ENCODE measurements at regions not wholly inside any gene's neighbourhood (a gene's known extent, or its start where the extent isn't known, plus 50 kb on each side); places are given as distances from the start of the nearest gene placed in this dataset.

DNA sequence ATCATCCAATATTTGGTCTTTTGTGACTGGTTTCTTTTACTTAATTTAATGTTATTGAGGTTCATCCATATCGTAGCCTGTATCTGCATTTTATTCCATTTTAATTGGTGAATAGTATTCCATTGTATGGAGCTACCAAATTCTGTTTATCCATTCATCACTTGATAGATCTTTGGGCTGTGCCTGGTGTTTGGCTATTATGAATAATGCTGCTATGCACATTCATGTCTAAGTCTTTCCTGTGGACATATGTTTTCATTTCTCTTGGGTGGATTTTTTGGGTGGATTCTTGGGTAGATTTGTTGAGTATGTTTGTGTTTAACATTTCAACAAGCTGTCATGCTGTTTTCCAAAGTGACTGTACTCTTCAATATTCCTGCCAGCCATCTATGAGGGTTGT, 52.5 kb upstream of the NEDD4L start:
- H3F3A ChIP-seq (ENCODE audit: insufficient read depth): no peaks in the 10 kb centered on the region
- H3K27ac ChIP-seq (ENCODE audit: low read depth, low read length): no peak overlapping the region
- no peak overlapping the region for H2AFZ ChIP-seq (ENCODE audit: low read depth, low read length, severe bottlenecking)
- H3K9me3 ChIP-seq (ENCODE audit: insufficient read depth, low read length): no peaks in the 10 kb centered on the region
- no peaks in the 10 kb centered on the region for H3K27me3 ChIP-seq (ENCODE audit: low read length)
- no peaks in the 10 kb centered on the region for H3K79me2 ChIP-seq (ENCODE audit: insufficient read depth, low read length)
- no peaks in the 10 kb centered on the region for H3K36me3 ChIP-seq (ENCODE audit: low read length)
- no peaks in the 10 kb centered on the region for H4K20me1 ChIP-seq (ENCODE audit: low read depth, low read length)
- H3K4me2 ChIP-seq (ENCODE audit: low read depth, low read length, poor library complexity, severe bottlenecking): no peak overlapping the region
- no peak overlapping the region for H3K9ac ChIP-seq (ENCODE audit: low read length)
- H3K4me3 ChIP-seq (ENCODE audit: insufficient read depth, low read length, poor library complexity, severe bottlenecking): no peak overlapping the region
- H3K9me2 ChIP-seq (replicated peaks; ENCODE audit: insufficient read depth, low read length): no peaks in the 10 kb centered on the region
- TF ChIP-seq, protein P1, sequence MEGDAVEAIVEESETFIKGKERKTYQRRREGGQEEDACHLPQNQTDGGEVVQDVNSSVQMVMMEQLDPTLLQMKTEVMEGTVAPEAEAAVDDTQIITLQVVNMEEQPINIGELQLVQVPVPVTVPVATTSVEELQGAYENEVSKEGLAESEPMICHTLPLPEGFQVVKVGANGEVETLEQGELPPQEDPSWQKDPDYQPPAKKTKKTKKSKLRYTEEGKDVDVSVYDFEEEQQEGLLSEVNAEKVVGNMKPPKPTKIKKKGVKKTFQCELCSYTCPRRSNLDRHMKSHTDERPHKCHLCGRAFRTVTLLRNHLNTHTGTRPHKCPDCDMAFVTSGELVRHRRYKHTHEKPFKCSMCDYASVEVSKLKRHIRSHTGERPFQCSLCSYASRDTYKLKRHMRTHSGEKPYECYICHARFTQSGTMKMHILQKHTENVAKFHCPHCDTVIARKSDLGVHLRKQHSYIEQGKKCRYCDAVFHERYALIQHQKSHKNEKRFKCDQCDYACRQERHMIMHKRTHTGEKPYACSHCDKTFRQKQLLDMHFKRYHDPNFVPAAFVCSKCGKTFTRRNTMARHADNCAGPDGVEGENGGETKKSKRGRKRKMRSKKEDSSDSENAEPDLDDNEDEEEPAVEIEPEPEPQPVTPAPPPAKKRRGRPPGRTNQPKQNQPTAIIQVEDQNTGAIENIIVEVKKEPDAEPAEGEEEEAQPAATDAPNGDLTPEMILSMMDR (IDR thresholded peaks at IDR 0.05; ENCODE audit: insufficient read depth, low read length, poor library complexity, severe bottlenecking): no peak
- TF ChIP-seq EZH2phosphoT487 (conservative IDR thresholded peaks at IDR 0.05; ENCODE audit: low read length): no peak

DNA sequence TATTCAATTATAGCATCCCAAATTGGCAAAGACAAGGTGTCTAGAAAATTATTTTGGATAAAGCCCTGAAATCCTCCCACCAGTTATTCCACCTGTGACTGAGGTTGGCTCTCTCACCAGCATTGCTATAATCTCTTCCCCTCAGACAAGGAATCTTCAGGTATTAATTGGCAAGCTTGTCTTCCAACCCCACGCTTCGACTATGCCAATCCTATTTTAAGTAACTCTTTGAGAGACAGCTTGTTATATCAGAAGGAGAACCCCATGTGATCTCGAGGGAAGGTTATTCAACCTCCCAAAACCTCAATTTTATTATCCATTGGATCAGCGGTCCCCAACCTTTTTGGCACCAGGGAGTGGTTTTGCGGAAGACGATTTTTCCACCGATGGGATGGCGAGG, 54.5 kb upstream of the NEDD4L start:
- Histone ChIP-seq H4K20me1 (ENCODE audit: low read depth, low read length) (no peaks in the 10 kb centered on the region), H3K4me3 (ENCODE audit: insufficient read depth, low read length, poor library complexity, severe bottlenecking) (no peak overlapping the region), H3K27ac (ENCODE audit: low read depth, low read length) (no peak overlapping the region), H2AFZ (ENCODE audit: low read depth, low read length, severe bottlenecking) (no peak overlapping the region), H3K79me2 (ENCODE audit: insufficient read depth, low read length) (no peaks in the 10 kb centered on the region), H3K36me3 (ENCODE audit: low read length) (no peaks in the 10 kb centered on the region), H3F3A (ENCODE audit: insufficient read depth) (no peaks in the 10 kb centered on the region), H3K9ac (ENCODE audit: low read length) (no peak overlapping the region), H3K4me2 (ENCODE audit: low read depth, low read length, poor library complexity, severe bottlenecking) (no peak overlapping the region), H3K27me3 (ENCODE audit: low read length) (no peaks in the 10 kb centered on the region), H3K9me2 (replicated peaks; ENCODE audit: insufficient read depth, low read length) (no peaks in the 10 kb centered on the region), H3K9me3 (ENCODE audit: insufficient read depth, low read length) (no peaks in the 10 kb centered on the region)
- no peak for TF ChIP-seq EZH2phosphoT487 (conservative IDR thresholded peaks at IDR 0.05; ENCODE audit: low read length)
- TF ChIP-seq, protein P1 (IDR thresholded peaks at IDR 0.05; ENCODE audit: insufficient read depth, low read length, poor library complexity, severe bottlenecking): no peak

DNA sequence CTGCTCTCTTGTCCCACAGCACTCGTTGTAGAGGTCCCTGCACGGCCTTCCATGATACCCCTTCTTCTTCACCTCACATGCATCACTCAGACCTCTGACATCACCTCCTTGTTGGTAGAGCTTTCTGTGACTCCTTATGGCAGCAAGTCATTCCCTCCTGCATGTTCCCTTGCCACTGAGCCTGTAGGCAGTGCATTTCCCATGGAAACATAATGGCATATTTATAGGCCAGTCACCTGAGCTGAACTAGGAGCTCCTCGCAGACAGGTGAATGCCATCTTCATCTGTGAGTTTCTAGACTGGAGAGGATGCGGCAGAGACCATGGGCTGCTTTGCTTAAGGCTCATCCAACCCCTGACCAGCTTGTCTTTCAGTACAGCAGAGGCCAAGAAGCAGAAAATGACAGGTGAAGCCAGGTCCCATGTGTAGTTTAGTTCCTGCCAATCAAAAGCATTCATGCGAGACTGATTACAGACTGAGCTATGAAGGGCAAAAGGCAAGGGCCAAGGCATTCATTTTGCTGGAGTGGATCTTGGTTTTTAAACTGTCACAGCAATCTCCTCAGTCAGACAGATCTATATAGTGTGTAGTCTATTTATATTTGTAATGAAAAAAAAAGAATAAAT, 59.4 kb upstream of the NEDD4L start:
- no peak overlapping the region for H3K9ac ChIP-seq (ENCODE audit: low read length)
- H3F3A ChIP-seq (ENCODE audit: insufficient read depth): no peaks in the 10 kb centered on the region
- H3K27ac ChIP-seq (ENCODE audit: low read depth, low read length): no peak overlapping the region
- H3K36me3 ChIP-seq (ENCODE audit: low read length): no peaks in the 10 kb centered on the region
- H3K4me3 ChIP-seq (ENCODE audit: insufficient read depth, low read length, poor library complexity, severe bottlenecking): no peak overlapping the region
- no peak for TF ChIP-seq EZH2phosphoT487 (conservative IDR thresholded peaks at IDR 0.05; ENCODE audit: low read length)
- TF ChIP-seq, protein P1 (IDR thresholded peaks at IDR 0.05; ENCODE audit: insufficient read depth, low read length, poor library complexity, severe bottlenecking): no peak
- H3K9me3 ChIP-seq (ENCODE audit: insufficient read depth, low read length): no peaks in the 10 kb centered on the region
- H3K79me2 ChIP-seq (ENCODE audit: insufficient read depth, low read length): no peaks in the 10 kb centered on the region
- H2AFZ ChIP-seq (ENCODE audit: low read depth, low read length, severe bottlenecking): no peak overlapping the region
- no peak overlapping the region for H3K4me2 ChIP-seq (ENCODE audit: low read depth, low read length, poor library complexity, severe bottlenecking)
- H3K9me2 ChIP-seq (replicated peaks; ENCODE audit: insufficient read depth, low read length): no peaks in the 10 kb centered on the region
- no peaks in the 10 kb centered on the region for H3K27me3 ChIP-seq (ENCODE audit: low read length)
- H4K20me1 ChIP-seq (ENCODE audit: low read depth, low read length): no peaks in the 10 kb centered on the region
